ENCODE measurements at regions not wholly inside any gene's neighbourhood (a gene's known extent, or its start where the extent isn't known, plus 50 kb on each side); places are given as distances from the start of the nearest gene placed in this dataset.

- TF ChIP-seq BHLHE40 (IDR thresholded peaks at IDR 0.05; ENCODE audit: borderline replicate concordance) (no peak), ZNF384 (IDR thresholded peaks at IDR 0.05) (no peak), ELF4 (IDR thresholded peaks at IDR 0.05) (no peak), SP1 (IDR thresholded peaks at IDR 0.05) (no peak), SUZ12 (IDR thresholded peaks at IDR 0.05) (no peak), FOXK2 (IDR thresholded peaks at IDR 0.05) (no peak), ARNT (IDR thresholded peaks at IDR 0.05) (no peak), HDGF (IDR thresholded peaks at IDR 0.05; ENCODE audit: borderline replicate concordance) (no peak), TARDBP (IDR thresholded peaks at IDR 0.05) (no peak), LEF1 (IDR thresholded peaks at IDR 0.05; ENCODE audit: borderline replicate concordance) (no peak), FOXM1 (IDR thresholded peaks at IDR 0.05; ENCODE audit: borderline replicate concordance) (no peak), L3MBTL2 (conservative IDR thresholded peaks at IDR 0.05) (no peak), CTBP1 (IDR thresholded peaks at IDR 0.05; ENCODE audit: borderline replicate concordance) (no peak), PKNOX1 (IDR thresholded peaks at IDR 0.05) (no peak)
These were observed 1133.3 kb downstream of the SORCS3 start for GRCh38 chr10:105774351-105774750.

Measured in HEK293T (cell line).